ENCODE measurements at regions not wholly inside any gene's neighbourhood (a gene's known extent, or its start where the extent isn't known, plus 50 kb on each side); places are given as distances from the start of the nearest gene placed in this dataset.

DNA sequence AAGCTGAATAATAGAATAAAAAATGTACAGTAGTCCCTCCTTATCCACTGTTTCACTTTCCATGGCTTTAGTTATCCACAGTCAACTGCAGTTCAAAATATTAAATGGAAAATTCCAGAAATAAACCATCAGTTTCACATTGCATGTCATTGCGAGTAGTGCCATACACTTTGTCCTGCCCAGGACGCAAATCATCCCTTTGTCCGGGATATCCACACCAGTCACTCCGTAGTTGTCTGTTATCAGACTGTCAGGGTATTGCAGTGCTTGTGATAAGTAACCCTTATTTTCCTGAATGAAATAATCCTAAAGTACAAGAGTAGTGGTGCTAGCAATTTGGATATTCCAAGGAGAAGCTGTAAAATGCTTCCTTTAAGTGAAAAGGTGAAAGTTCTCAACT lies 271.3 kb downstream of the DKK2 start:
- DNase-seq: no peak
- H3K27me3 ChIP-seq: no peaks in the 10 kb centered on the region
- H3K4me3 ChIP-seq (ENCODE audit: low read depth, low read length): no peak overlapping the region
- no peaks in the 10 kb centered on the region for H3K4me1 ChIP-seq
- no peaks in the 10 kb centered on the region for H3K36me3 ChIP-seq
- H3K9me3 ChIP-seq: no peaks in the 10 kb centered on the region
- TF ChIP-seq CTCF (IDR thresholded peaks at IDR 0.05; ENCODE audit: low read depth, low read length): no peak

DNA sequence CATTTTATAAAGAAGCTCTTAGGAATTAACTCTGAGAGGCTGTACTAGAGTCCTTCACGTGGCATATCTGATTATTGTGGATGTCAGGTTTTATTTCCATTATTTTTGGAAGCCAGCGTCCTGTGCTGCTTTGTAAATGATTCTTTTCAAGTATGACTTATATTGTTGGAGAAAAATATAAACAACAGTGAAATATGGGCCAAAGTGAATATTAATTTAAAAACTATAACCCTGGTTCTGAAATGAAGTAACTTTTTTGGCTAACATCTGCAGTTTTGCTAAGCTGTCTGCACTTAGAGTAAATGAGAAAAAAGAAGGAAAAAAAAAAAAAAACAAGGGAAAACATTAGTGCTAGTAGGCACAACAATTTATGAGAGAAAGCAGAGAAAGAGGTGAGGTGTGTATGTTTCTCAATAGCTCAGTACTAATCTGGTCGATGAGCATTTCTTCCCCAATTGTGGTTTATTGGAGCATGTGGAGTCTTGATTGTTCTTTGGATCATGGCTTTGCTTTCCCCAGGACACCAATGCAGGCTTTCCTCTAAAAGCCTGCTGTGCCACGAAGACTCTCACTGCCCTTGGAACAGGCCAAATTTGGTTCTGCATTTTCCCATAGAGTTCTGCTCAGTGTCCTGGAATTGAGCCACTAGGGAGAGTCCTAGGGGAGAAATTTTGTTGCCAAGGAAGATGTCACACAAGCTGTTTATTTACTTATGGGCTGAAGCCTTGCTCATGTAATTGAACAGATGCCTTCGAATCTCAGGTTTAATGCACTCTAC lies 273.3 kb downstream of the DKK2 start:
- H3K36me3 ChIP-seq: no peaks in the 10 kb centered on the region
- H3K27me3 ChIP-seq: no peaks in the 10 kb centered on the region
- no peak for DNase-seq
- no peaks in the 10 kb centered on the region for H3K4me1 ChIP-seq
- TF ChIP-seq CTCF (IDR thresholded peaks at IDR 0.05; ENCODE audit: low read depth, low read length): no peak
- H3K9me3 ChIP-seq: no peaks in the 10 kb centered on the region
- no peak overlapping the region for H3K4me3 ChIP-seq (ENCODE audit: low read depth, low read length)

DNA sequence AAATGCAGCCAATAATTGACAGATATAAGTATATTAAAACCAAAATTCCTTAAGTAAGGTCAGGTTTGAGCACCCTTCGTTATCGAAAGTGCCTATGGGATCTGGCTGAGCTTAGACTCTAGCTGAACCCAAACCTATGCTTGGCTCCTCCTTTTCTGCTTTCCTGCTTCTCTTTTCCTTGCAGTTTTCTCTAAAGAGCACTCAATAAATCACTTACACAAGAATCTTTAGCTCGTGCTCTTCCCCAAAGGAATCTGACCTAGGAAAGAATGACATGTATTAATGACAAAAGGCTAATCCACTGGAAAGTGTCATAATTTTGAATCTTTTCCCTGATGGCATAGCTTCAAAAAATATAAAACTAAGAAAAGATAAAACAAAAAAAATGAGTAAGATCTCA lies 282.7 kb downstream of the DKK2 start:
- no peak for TF ChIP-seq CTCF (IDR thresholded peaks at IDR 0.05; ENCODE audit: low read depth, low read length)
- H3K9me3 ChIP-seq: no peaks in the 10 kb centered on the region
- no peak for DNase-seq
- no peaks in the 10 kb centered on the region for H3K4me1 ChIP-seq
- no peaks in the 10 kb centered on the region for H3K27me3 ChIP-seq
- H3K36me3 ChIP-seq: no peaks in the 10 kb centered on the region
- H3K4me3 ChIP-seq (ENCODE audit: low read depth, low read length): no peak overlapping the region

DNA sequence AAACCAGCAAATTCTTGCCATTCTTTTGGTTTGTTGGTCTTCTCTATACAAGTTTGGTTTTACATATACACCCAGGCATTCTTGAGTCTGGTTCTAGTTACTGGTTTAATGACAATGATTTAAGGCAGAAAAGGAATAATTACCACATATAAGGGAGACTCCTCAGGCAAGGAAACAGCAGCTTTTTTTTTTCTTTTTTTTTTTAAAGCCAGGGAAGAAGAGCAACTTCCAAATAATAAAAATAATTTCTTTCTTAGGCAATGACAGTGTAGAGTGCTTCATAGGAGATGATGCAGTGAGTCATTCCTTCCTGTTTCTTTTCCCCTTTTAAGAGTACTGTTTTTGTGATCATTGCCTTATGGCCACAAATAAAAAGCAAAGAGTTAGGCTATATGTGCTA lies 289.7 kb downstream of the DKK2 start:
- H3K4me3 ChIP-seq (ENCODE audit: low read depth, low read length): no peak overlapping the region
- no peaks in the 10 kb centered on the region for H3K27me3 ChIP-seq
- no peaks in the 10 kb centered on the region for H3K9me3 ChIP-seq
- DNase-seq: no peak
- no peaks in the 10 kb centered on the region for H3K36me3 ChIP-seq
- no peaks in the 10 kb centered on the region for H3K4me1 ChIP-seq
- no peak for TF ChIP-seq CTCF (IDR thresholded peaks at IDR 0.05; ENCODE audit: low read depth, low read length)

- TF ChIP-seq CTCF (IDR thresholded peaks at IDR 0.05; ENCODE audit: low read depth, low read length): no peak
- no peak for DNase-seq
- Histone ChIP-seq H3K27me3 (no peaks in the 10 kb centered on the region), H3K36me3 (no peaks in the 10 kb centered on the region), H3K9me3 (no peaks in the 10 kb centered on the region), H3K4me1 (no peaks in the 10 kb centered on the region), H3K4me3 (ENCODE audit: low read depth, low read length) (no peak overlapping the region)
These were observed 298.0 kb downstream of the DKK2 start for GRCh38 chr4:106738121-106738520.

- Histone ChIP-seq H3K4me1 (no peaks in the 10 kb centered on the region), H3K27me3 (no peaks in the 10 kb centered on the region), H3K9me3 (no peaks in the 10 kb centered on the region), H3K4me3 (ENCODE audit: low read depth, low read length) (no peak overlapping the region), H3K36me3 (no peaks in the 10 kb centered on the region)
- no peak for TF ChIP-seq CTCF (IDR thresholded peaks at IDR 0.05; ENCODE audit: low read depth, low read length)
- DNase-seq: no peak
These were observed 317.6 kb downstream of the DKK2 start for GRCh38 chr4:106718548-106718947.
